H1 (cell line): ENCODE measurements at regions not wholly inside any gene's neighbourhood (a gene's known extent, or its start where the extent isn't known, plus 50 kb on each side); places are given as distances from the start of the nearest gene placed in this dataset.

Experiments used
- CTCF ChIA-PET: fragments of 300-600 bp; sonication (Branson Sonifier 250); formaldehyde crosslinking; loops from one replicate; lab custom pipeline; 2021; ENCODE audit not compliant: partially characterized antibody; lab: Charles Lee
- POLR2A ChIA-PET: fragments of 300-600 bp; sonication (Branson Sonifier 250); formaldehyde crosslinking; loops from one replicate; lab custom pipeline; 2021; ENCODE audit warnings: inconsistent platforms; ENCODE audit not compliant: partially characterized antibody; lab: Charles Lee
- DNase-seq, 2 experiments: peaks; one replicate each; pipeline versions ENCODE4 v3.0.0 to v3.0.0-alpha.2; 2010 to 2022; ENCODE audit warnings: low spot score in 2 of 2, low read depth in 1 of 2, mixed read lengths in 1 of 2
- FAIRE-seq: peaks from 2 replicates; lab custom pipeline; 2011; peaks lifted over from hg19 to GRCh38; lab: Jason Lieb, UNC
- H2AFZ ChIP-seq: 2 replicates; pipeline ENCODE4 v1.8.1; 2012; ENCODE audit warnings: low read length, inconsistent platforms
- H2AK5ac ChIP-seq: 2 replicates; pipeline ENCODE4 v1.6.1; 2013; ENCODE audit warnings: low read depth, low read length
- H2BK120ac ChIP-seq: replicated peaks from 2 replicates; pipeline ENCODE3; 2013; ENCODE audit warnings: low read depth, low read length, inconsistent platforms
- H2BK12ac ChIP-seq: 2 replicates; pipeline ENCODE4 v1.6.1; 2013; ENCODE audit warnings: low read depth, low read length
- H2BK15ac ChIP-seq: 2 replicates; pipeline ENCODE4 v1.6.1; 2013; ENCODE audit warnings: low read length
- H2BK20ac ChIP-seq: 2 replicates; pipeline ENCODE4 v1.6.1; 2013; ENCODE audit warnings: low read length
- H2BK5ac ChIP-seq: 2 replicates; pipeline ENCODE4 v1.6.1; 2013; ENCODE audit warnings: low read depth, low read length
- H3K14ac ChIP-seq: 2 replicates; pipeline ENCODE4 v1.6.1; 2013; ENCODE audit warnings: inconsistent platforms; ENCODE audit not compliant: insufficient read length
- H3K18ac ChIP-seq: 2 replicates; pipeline ENCODE4 v1.6.1; 2013; ENCODE audit warnings: low read length; ENCODE audit errors: extremely low read depth
- H3K23ac ChIP-seq: 2 replicates; pipeline ENCODE4 v1.6.1; 2013; ENCODE audit warnings: inconsistent platforms; ENCODE audit not compliant: insufficient read length
- H3K23me2 ChIP-seq: 2 replicates; pipeline ENCODE4 v1.6.1; 2013; ENCODE audit warnings: low read depth, low read length
- H3K27ac ChIP-seq: 2 replicates; pipeline ENCODE4 v1.6.1; 2011; ENCODE audit warnings: low read depth, low read length, inconsistent platforms
- H3K27me3 ChIP-seq, 4 experiments: replicated peaks in 1 of 4; 1 replicate in 1 of 4; 2 replicates in 3 of 4; pipeline versions ENCODE4 v1.6.1 to v1.8.1; 2011 to 2013; ENCODE audit warnings: low read length in 3 of 4, mild to moderate bottlenecking in 3 of 4, inconsistent platforms in 2 of 4, mixed read lengths in 2 of 4, moderate library complexity in 1 of 4; ENCODE audit not compliant: control insufficient read depth in 3 of 4, insufficient read depth in 3 of 4; ENCODE audit errors: extremely low read depth in 1 of 4
- H3K36me3 ChIP-seq, 4 experiments: 2 replicates each; pipeline versions ENCODE4 v1.6.1 to v1.8.1; 2011 to 2013; ENCODE audit warnings: mild to moderate bottlenecking in 4 of 4, low read length in 3 of 4, moderate library complexity in 2 of 4, control low read depth in 1 of 4, inconsistent platforms in 1 of 4; ENCODE audit not compliant: insufficient read depth in 4 of 4, control insufficient read depth in 2 of 4
- H3K4ac ChIP-seq: replicated peaks from 2 replicates; pipeline ENCODE3; 2013; ENCODE audit warnings: low read length, low read depth, mixed read lengths, inconsistent platforms; ENCODE audit not compliant: insufficient read length
- H3K4me1 ChIP-seq, 4 experiments: replicated peaks in 1 of 4; 1 replicate in 1 of 4; 2 replicates in 3 of 4; pipeline versions ENCODE4 v1.6.1 to v1.8.1; 2011 to 2013; ENCODE audit warnings: low read length in 3 of 4, inconsistent platforms in 2 of 4, mixed read lengths in 1 of 4; ENCODE audit not compliant: insufficient read depth in 4 of 4, control insufficient read depth in 3 of 4
- H3K4me2 ChIP-seq, 2 experiments: 2 replicates each; pipeline versions ENCODE4 v1.6.1 to v1.8.1; 2011 to 2013; ENCODE audit warnings: low read depth in 2 of 2, low read length in 2 of 2, control low read depth in 1 of 2, inconsistent platforms in 1 of 2, mild to moderate bottlenecking in 1 of 2; ENCODE audit not compliant: insufficient read depth in 1 of 2
- H3K4me3 ChIP-seq, 4 experiments: fragments of 200-600, 300-600 bp in 1 of 4; sonication (generic), shearing (Covaris generic), sonication (Bioruptor Twin) in 1 of 4; 2 replicates each; pipeline versions ENCODE4 v1.5.1 to v1.8.1; 2011 to 2016; ENCODE audit warnings: low read length in 4 of 4, low read depth in 3 of 4, control low read depth in 2 of 4, inconsistent platforms in 2 of 4, mild to moderate bottlenecking in 2 of 4, mixed read lengths in 1 of 4, moderate library complexity in 1 of 4; ENCODE audit not compliant: insufficient read depth in 2 of 4; ENCODE audit errors: extremely low read depth in 1 of 4
- H3K56ac ChIP-seq: replicated peaks from 2 replicates; pipeline ENCODE3; 2013; ENCODE audit warnings: low read depth, mild to moderate bottlenecking, mixed read lengths, low read length, inconsistent platforms; ENCODE audit not compliant: insufficient read length
- H3K79me1 ChIP-seq: 2 replicates; pipeline ENCODE4 v1.6.1; 2013; ENCODE audit warnings: low read depth, low read length, control low read depth
- H3K79me2 ChIP-seq, 2 experiments: 2 replicates each; pipeline versions ENCODE4 v1.6.1 to v1.8.1; 2012 to 2013; ENCODE audit warnings: low read length in 2 of 2, mild to moderate bottlenecking in 2 of 2, inconsistent platforms in 1 of 2; ENCODE audit not compliant: insufficient read depth in 2 of 2, control insufficient read depth in 1 of 2
- H3K9ac ChIP-seq, 4 experiments: replicated peaks in 1 of 4; 1 replicate in 1 of 4; 2 replicates in 3 of 4; pipeline versions ENCODE4 v1.6.1 to v1.8.1; 2011 to 2013; ENCODE audit warnings: low read depth in 3 of 4, low read length in 3 of 4, control low read depth in 2 of 4, mild to moderate bottlenecking in 2 of 4, moderate library complexity in 2 of 4, inconsistent platforms in 1 of 4; ENCODE audit errors: extremely low read depth in 1 of 4
- H3K9me3 ChIP-seq, 2 experiments: 2 replicates each; pipeline versions ENCODE4 v1.6.1 to v1.8.1; 2012 to 2013; ENCODE audit warnings: mild to moderate bottlenecking in 2 of 2, moderate library complexity in 2 of 2, control low read depth in 1 of 2, inconsistent platforms in 1 of 2, low read depth in 1 of 2, low read length in 1 of 2, mixed read lengths in 1 of 2; ENCODE audit not compliant: insufficient read depth in 2 of 2
- H4K20me1 ChIP-seq, 2 experiments: replicated peaks in 1 of 2; 2 replicates each; pipeline versions ENCODE3 to v1.8.1; 2011 to 2013; ENCODE audit warnings: inconsistent platforms in 2 of 2, low read length in 2 of 2, mild to moderate bottlenecking in 1 of 2; ENCODE audit not compliant: insufficient read depth in 2 of 2, control insufficient read depth in 1 of 2
- H4K5ac ChIP-seq: 2 replicates; pipeline ENCODE4 v1.6.1; 2013; ENCODE audit warnings: low read length, low read depth, mixed read lengths, inconsistent platforms; ENCODE audit not compliant: insufficient read length
- H4K8ac ChIP-seq: 2 replicates; pipeline ENCODE4 v1.8.0; 2013; ENCODE audit warnings: mild to moderate bottlenecking, moderate library complexity, low read length, inconsistent platforms; ENCODE audit not compliant: insufficient read depth; ENCODE audit errors: extremely low read depth
- H4K91ac ChIP-seq: replicated peaks from 2 replicates; pipeline ENCODE3; 2013; ENCODE audit warnings: low read length, mixed read lengths, inconsistent platforms; ENCODE audit not compliant: insufficient read length
- CBX5 ChIP-seq: fragments of 300-800, 300-1000 bp; sonication (generic); IDR thresholded peaks from 2 replicates; pipeline ENCODE4 v1.7.1; 2016; ENCODE audit warnings: antibody characterized with exemption, low read length, low read depth
- CEBPB ChIP-seq: IDR thresholded peaks from 2 replicates; pipeline ENCODE4 v1.6.1; 2012; ENCODE audit warnings: low read depth, low read length
- CHD2 ChIP-seq: IDR thresholded peaks from 2 replicates; pipeline ENCODE4 v1.6.1; 2012; ENCODE audit warnings: low read length, improper control_type of control experiment
- GTF2F1 ChIP-seq: IDR thresholded peaks from 2 replicates; pipeline ENCODE4 v1.6.1; 2012; ENCODE audit warnings: low read depth, low read length, improper control_type of control experiment, borderline replicate concordance
- JUN ChIP-seq: IDR thresholded peaks from 2 replicates; pipeline ENCODE4 v1.6.1; 2011; ENCODE audit warnings: low read depth, mild to moderate bottlenecking, improper control_type of control experiment, low read length
- KDM5A ChIP-seq: fragments of 200-600 bp; IDR thresholded peaks from 2 replicates; pipeline ENCODE4 v1.7.1; 2012; ENCODE audit warnings: mild to moderate bottlenecking, low read length, inconsistent platforms, mixed read lengths
- NRF1 ChIP-seq: IDR thresholded peaks from 2 replicates; pipeline ENCODE4 v1.6.1; 2011; ENCODE audit warnings: mild to moderate bottlenecking, low read depth, low read length, improper control_type of control experiment
- SIN3A ChIP-seq, 2 experiments: IDR thresholded peaks in 1 of 2; conservative IDR thresholded peaks in 1 of 2; 2 replicates each; pipeline ENCODE4 v1.6.1; 2011 to 2012; ENCODE audit warnings: low read length in 2 of 2, improper control_type of control experiment in 1 of 2, low read depth in 1 of 2, mild to moderate bottlenecking in 1 of 2
- SP1 ChIP-seq: IDR thresholded peaks from 2 replicates; pipeline ENCODE4 v1.6.1; 2011; ENCODE audit warnings: low read depth, low read length
- SP2 ChIP-seq: IDR thresholded peaks from 2 replicates; pipeline ENCODE4 v1.6.1; 2012; ENCODE audit warnings: mild to moderate bottlenecking, low read length, inconsistent platforms
- TEAD4 ChIP-seq: IDR thresholded peaks from 2 replicates; pipeline ENCODE4 v1.6.1; 2012; ENCODE audit warnings: low read depth, low read length, inconsistent platforms, mixed read lengths
- WGBS, 2 experiments: shearing (Covaris generic) in 1 of 2; methylation state at CpG; one replicate each; pipeline versions ENCODE4 v1.1.6 to v1.1.7; 2013 to 2015; ENCODE audit warnings: low lambda C conversion rate in 2 of 2, mixed read lengths in 2 of 2, inconsistent platforms in 1 of 2, low coverage in 1 of 2, missing lambda C conversion rate in 1 of 2; ENCODE audit not compliant: insufficient replicate concordance in 2 of 2, insufficient coverage in 1 of 2, insufficient read length in 1 of 2; ENCODE audit errors: extremely low coverage in 1 of 2, missing lambda C conversion rate in 1 of 2; 5-methylcytosine and 5-hydroxymethylcytosine counted together

DNA sequence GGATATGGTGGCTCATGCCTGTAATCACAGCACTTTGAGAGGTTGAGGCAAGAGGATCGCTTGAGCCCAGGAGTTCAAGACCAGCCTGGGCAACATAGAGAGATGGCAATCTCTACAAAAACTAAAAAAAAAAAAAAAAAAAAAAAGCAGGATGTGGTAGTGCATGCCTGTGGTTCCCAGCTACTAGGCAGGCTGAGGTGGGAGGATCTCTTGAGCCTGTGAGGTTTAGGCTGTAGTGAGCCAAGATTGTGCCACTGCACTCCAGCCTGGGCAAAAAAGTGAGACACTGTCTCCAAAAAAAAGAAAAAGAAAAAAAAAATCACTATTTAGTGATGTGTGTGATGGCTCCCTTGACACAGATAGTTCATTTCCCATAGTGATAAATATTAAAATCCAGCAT, 365.0 kb upstream of the NBEA start:
- no peak overlapping the region for H3K27ac ChIP-seq
- POLR2A ChIA-PET: no interaction called here
- H3K36me3 ChIP-seq: no peaks in the 10 kb centered on the region
- no peak overlapping the region for H2BK15ac ChIP-seq
- no peaks in the 10 kb centered on the region for H3K23me2 ChIP-seq
- H2AK5ac ChIP-seq: no peak overlapping the region
- TF ChIP-seq CEBPB (no peak), TEAD4 (no peak), CHD2 (no peak), GTF2F1 (no peak), JUN (no peak), SP1 (no peak), KDM5A (no peak), NRF1 (no peak), SP2 (no peak), CBX5 (no peak), SIN3A (conservative IDR thresholded peaks at IDR 0.05 in 1 of 2, IDR thresholded peaks at IDR 0.05 in 1 of 2; ENCODE audit: low read depth in 1 of 2, low read length in 2 of 2) (no peak)
- TF ChIP-seq, all 59 proteins: peak for 0
- Histone ChIP-seq H3K4ac (no peak overlapping the region), H3K4me1 (no peaks in the 10 kb centered on the region), H3K27me3 (no peaks in the 10 kb centered on the region), H3K56ac (no peak overlapping the region), H3K18ac (no peak overlapping the region), H4K20me1 (no peaks in the 10 kb centered on the region), H2BK12ac (no peak overlapping the region), H4K91ac (no peak overlapping the region), H3K4me2 (no peak overlapping the region), H2AFZ (no peak overlapping the region), H3K9me3 (no peaks in the 10 kb centered on the region), H3K79me1 (no peaks in the 10 kb centered on the region), H2BK20ac (no peak overlapping the region), H4K5ac (no peak overlapping the region), H2BK5ac (no peak overlapping the region), H3K4me3 (no peak overlapping the region), H3K9ac (no peak overlapping the region), H3K79me2 (no peaks in the 10 kb centered on the region), H2BK120ac (no peak overlapping the region), H4K8ac (no peak overlapping the region), H3K14ac (no peak overlapping the region), H3K23ac (no peak overlapping the region)
- WGBS, 2 experiments: 78% methylated on average over 1 of the region's 1 CpG; no CpG with 5 or more reads in 1 of the 2 experiments
- FAIRE-seq (no peak), DNase-seq (no peak)
- CTCF ChIA-PET: no interaction called here
